Thymus (tissue), 11 donors: ENCODE measurements at regions not wholly inside any gene's neighbourhood (a gene's known extent, or its start where the extent isn't known, plus 50 kb on each side); places are given as distances from the start of the nearest gene placed in this dataset.
"Not testable (repeated sequence)": the region's sequence is repeated elsewhere in the genome, so short reads cannot be mapped to it uniquely, and the experiment has no call there.

ENCODE experiments used
- DNase-seq, 9 donors: peaks; one replicate each; pipeline ENCODE4 v3.0.0-alpha.2; 2013; ENCODE audit warnings: low spot score in 9 of 9, low read depth in 6 of 9, missing footprints in 1 of 9
- H3K27ac ChIP-seq, 2 donors: one replicate each; pipeline ENCODE4 v1.5.1; 2013; ENCODE audit warnings: control low read depth in 1 of 2, low read depth in 1 of 2, low read length in 1 of 2, mild to moderate bottlenecking in 1 of 2, moderate library complexity in 1 of 2
- H3K27me3 ChIP-seq, 2 donors: one replicate each; pipeline ENCODE4 v1.5.1; 2013; ENCODE audit warnings: low read length in 1 of 2; ENCODE audit not compliant: control insufficient read depth in 2 of 2, insufficient read depth in 1 of 2
- H3K36me3 ChIP-seq, 2 donors: one replicate each; pipeline ENCODE4 v1.5.1; 2013; ENCODE audit warnings: low read length in 1 of 2, mild to moderate bottlenecking in 1 of 2, moderate library complexity in 1 of 2; ENCODE audit not compliant: control insufficient read depth in 2 of 2, insufficient read depth in 2 of 2
- H3K4me1 ChIP-seq, 2 donors: one replicate each; pipeline ENCODE4 v1.5.1; 2013; ENCODE audit warnings: low read length in 2 of 2; ENCODE audit not compliant: control insufficient read depth in 2 of 2, insufficient read depth in 2 of 2
- H3K4me3 ChIP-seq, 2 donors: one replicate each; pipeline ENCODE4 v1.5.1; 2013; ENCODE audit warnings: low read length in 2 of 2, control low read depth in 1 of 2, mild to moderate bottlenecking in 1 of 2
- H3K9me3 ChIP-seq, 2 donors: one replicate each; pipeline ENCODE4 v1.5.1; 2013; ENCODE audit warnings: low read length in 1 of 2, mild to moderate bottlenecking in 1 of 2; ENCODE audit not compliant: control insufficient read depth in 2 of 2, insufficient read depth in 1 of 2
- WGBS: extraction: QIAGEN DNeasy Blood & Tissue Kit; methylation state at CpG from one replicate; pipeline ENCODE4 v1.1.7; 2013; 5-methylcytosine and 5-hydroxymethylcytosine counted together
- donor health status: healthy.

- Histone ChIP-seq H3K27ac (no peak overlapping the region), H3K9me3 (no peaks in the 10 kb centered on the region), H3K27me3 (no peaks in the 10 kb centered on the region), H3K4me1 (no peaks in the 10 kb centered on the region), H3K36me3 (no peaks in the 10 kb centered on the region), H3K4me3 (no peak overlapping the region)
- WGBS = 79% methylated on average over 1 of the region's 1 CpG
- DNase-seq = no peak
These were observed 1716.4 kb downstream of the BRINP3 start for GRCh38 chr1:188761226-188761625.

GRCh38 chr1:188762166-188762743 lies 1715.4 kb downstream of the BRINP3 start:
- no peak for DNase-seq
- no peaks in the 10 kb centered on the region for H3K36me3 ChIP-seq
- H3K4me3 ChIP-seq = no peak overlapping the region
- no peak overlapping the region for H3K27ac ChIP-seq
- 70% methylated on average over 2 of the region's 2 CpGs for WGBS
- H3K4me1 ChIP-seq = no peaks in the 10 kb centered on the region
- H3K27me3 ChIP-seq = no peaks in the 10 kb centered on the region
- no peaks in the 10 kb centered on the region for H3K9me3 ChIP-seq

- DNase-seq = no peak
- no peaks in the 10 kb centered on the region for H3K27me3 ChIP-seq
- WGBS = 90% methylated on average over 3 of the region's 3 CpGs
- no peak overlapping the region for H3K27ac ChIP-seq
- H3K4me1 ChIP-seq = no peaks in the 10 kb centered on the region
- H3K9me3 ChIP-seq = peaks cover 0 to 2% of the 10 kb centered on the region in 2 donors
- H3K36me3 ChIP-seq = no peaks in the 10 kb centered on the region
- H3K4me3 ChIP-seq = no peak overlapping the region
These were observed 1714.1 kb downstream of the BRINP3 start for GRCh38 chr1:188763541-188763940.

DNA sequence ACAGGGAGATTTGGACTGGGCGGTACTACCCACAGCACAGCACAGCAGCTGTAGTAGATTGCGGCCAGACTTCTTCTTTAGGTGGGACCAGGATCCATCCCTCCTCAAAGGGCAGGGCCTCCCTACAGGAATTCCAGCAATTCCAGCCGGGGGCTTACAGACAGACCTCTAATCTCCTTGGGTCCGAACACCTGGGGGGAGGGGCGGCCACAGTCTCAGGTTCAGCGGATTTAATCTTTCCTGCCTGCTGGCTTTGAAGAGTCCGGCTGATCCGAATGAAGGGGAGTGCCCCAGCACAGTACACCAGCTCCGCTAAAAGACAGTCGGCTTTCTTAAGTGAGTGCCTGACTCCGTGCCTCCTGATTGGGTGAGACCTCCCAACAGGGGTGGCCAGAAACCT lies 1708.5 kb downstream of the BRINP3 start:
- H3K9me3 ChIP-seq = peaks cover 2 to 15% of the 10 kb centered on the region in 2 donors
- 91% methylated on average over 11 of the region's 11 CpGs for whole genome bisulfite sequencing
- no peak overlapping the region for H3K27ac ChIP-seq
- no peaks in the 10 kb centered on the region for H3K36me3 ChIP-seq
- H3K27me3 ChIP-seq = no peaks in the 10 kb centered on the region
- H3K4me3 ChIP-seq = no peak overlapping the region
- DNase-seq = no peak
- no peaks in the 10 kb centered on the region for H3K4me1 ChIP-seq

- Histone ChIP-seq H3K4me1 (no peaks in the 10 kb centered on the region), H3K4me3 (no peak overlapping the region), H3K27ac (no peak overlapping the region), H3K36me3 (no peaks in the 10 kb centered on the region), H3K27me3 (no peaks in the 10 kb centered on the region), H3K9me3 (peaks cover 2 to 15% of the 10 kb centered on the region in 2 donors)
- WGBS = 95% methylated on average over 1 of the region's 1 CpG
- DNase-seq = no peak
These were observed 1707.7 kb downstream of the BRINP3 start for GRCh38 chr1:188769936-188770335.

DNA sequence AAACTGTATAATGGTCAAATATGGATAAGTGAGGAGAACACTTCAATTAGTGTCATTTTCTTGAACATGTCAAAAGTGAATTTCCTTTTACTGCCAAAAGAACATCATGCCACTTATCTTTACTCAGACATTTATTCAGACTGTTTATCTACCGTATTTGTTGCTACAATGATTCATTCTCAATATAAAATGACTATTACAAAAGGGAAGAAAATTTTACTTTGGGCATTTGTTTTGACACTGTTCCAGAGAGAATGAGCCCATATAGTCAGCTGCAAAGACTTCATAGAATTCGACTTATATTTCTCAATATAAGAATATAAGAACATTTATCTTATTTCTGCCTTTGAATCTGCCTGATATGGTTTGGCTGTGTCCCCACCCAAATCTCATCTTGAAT lies 1699.1 kb downstream of the BRINP3 start:
- H3K9me3 ChIP-seq = no peaks in the 10 kb centered on the region
- no peak overlapping the region for H3K27ac ChIP-seq
- no peaks in the 10 kb centered on the region for H3K36me3 ChIP-seq
- H3K27me3 ChIP-seq = no peaks in the 10 kb centered on the region
- DNase-seq = no peak
- H3K4me3 ChIP-seq = no peak overlapping the region
- 49% methylated on average over 2 of the region's 2 CpGs for WGBS
- H3K4me1 ChIP-seq = no peaks in the 10 kb centered on the region

DNA sequence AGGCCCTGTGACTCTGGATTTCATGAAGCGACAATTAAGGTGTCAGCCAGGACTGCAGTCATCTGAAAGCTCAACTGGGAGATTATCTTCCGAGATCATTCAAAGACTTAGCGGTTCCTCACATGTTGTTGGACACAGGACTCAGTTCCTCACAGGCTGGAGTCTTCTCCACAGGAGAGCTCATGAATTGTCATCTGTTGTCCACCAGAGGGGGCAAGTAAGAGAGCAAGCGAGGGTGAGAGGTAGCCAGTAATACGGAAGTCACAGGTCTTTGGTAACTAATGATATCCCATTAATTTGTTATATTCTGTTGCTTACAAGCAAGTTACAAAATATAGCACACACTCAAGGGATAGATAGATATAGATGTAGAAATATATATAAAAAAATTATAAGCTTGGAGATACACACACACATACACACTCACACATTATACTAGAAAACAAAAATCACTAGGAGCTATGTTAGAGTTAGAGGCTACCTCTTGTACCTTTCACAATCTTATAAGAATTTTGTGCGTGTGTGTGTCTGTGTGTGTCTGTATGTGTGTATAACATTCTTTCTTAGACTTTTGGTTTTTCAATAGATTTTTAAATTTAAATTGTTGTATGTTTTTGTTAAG lies 1695.3 kb downstream of the BRINP3 start:
- WGBS = 62% methylated on average over 6 of the region's 6 CpGs
- no peak overlapping the region for H3K4me3 ChIP-seq
- no peaks in the 10 kb centered on the region for H3K9me3 ChIP-seq
- no peaks in the 10 kb centered on the region for H3K36me3 ChIP-seq
- H3K27me3 ChIP-seq = no peaks in the 10 kb centered on the region
- H3K27ac ChIP-seq = no peak overlapping the region
- no peaks in the 10 kb centered on the region for H3K4me1 ChIP-seq
- DNase-seq = peak in 2 of 9 donors; percentile 0 to 2

DNA sequence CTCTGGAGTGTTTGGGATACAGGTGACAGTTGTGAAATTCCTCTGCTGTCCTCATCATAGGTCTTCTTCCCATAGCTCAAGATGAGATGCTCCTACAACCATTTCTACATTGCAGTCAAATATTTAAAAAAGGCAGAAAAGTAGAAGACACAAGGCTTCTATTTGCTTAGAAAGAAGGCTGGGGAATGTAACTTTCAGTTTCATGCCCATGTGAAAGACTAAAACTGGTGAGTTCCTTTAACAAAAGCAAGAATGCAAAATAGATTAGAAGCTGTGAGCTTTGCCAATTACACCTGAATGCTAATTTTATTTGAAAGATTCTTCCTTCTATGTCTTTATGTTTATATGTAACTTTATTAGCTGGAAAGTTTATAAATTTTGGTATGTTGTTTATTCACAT lies 1682.7 kb downstream of the BRINP3 start:
- Histone ChIP-seq H3K9me3 (peaks cover 0 to 6% of the 10 kb centered on the region in 2 donors), H3K4me1 (no peaks in the 10 kb centered on the region)

GRCh38 chr1:188812153-188812552 lies 1665.5 kb downstream of the BRINP3 start:
- not testable (repeated sequence) for H3K4me3 ChIP-seq, H3K9me3 ChIP-seq, DNase-seq, H3K4me1 ChIP-seq, H3K27ac ChIP-seq, H3K36me3 ChIP-seq, H3K27me3 ChIP-seq
- WGBS = 89% methylated on average over 2 of the region's 2 CpGs

More for the DNA sequence above, 1682.7 kb downstream of the BRINP3 start:
- Histone ChIP-seq H3K27me3 (no peaks in the 10 kb centered on the region), H3K27ac (no peak overlapping the region), H3K36me3 (no peaks in the 10 kb centered on the region), H3K4me3 (no peak overlapping the region)
- DNase-seq = no peak
